GM12872 (cell line): ENCODE measurements at regions not wholly inside any gene's neighbourhood (a gene's known extent, or its start where the extent isn't known, plus 50 kb on each side); places are given as distances from the start of the nearest gene placed in this dataset.

Source experiments
- TF ChIP-seq, protein P1 (sequence below): IDR thresholded peaks from 3 replicates; pipeline ENCODE4 v1.5.1; 2011; ENCODE audit warnings: low read depth, mild to moderate bottlenecking, low read length, moderate library complexity; ENCODE audit not compliant: insufficient read depth

GRCh38 chrX:149121206-149121920 is 383.7 kb downstream of the IDS start:
- TF ChIP-seq, protein P1, sequence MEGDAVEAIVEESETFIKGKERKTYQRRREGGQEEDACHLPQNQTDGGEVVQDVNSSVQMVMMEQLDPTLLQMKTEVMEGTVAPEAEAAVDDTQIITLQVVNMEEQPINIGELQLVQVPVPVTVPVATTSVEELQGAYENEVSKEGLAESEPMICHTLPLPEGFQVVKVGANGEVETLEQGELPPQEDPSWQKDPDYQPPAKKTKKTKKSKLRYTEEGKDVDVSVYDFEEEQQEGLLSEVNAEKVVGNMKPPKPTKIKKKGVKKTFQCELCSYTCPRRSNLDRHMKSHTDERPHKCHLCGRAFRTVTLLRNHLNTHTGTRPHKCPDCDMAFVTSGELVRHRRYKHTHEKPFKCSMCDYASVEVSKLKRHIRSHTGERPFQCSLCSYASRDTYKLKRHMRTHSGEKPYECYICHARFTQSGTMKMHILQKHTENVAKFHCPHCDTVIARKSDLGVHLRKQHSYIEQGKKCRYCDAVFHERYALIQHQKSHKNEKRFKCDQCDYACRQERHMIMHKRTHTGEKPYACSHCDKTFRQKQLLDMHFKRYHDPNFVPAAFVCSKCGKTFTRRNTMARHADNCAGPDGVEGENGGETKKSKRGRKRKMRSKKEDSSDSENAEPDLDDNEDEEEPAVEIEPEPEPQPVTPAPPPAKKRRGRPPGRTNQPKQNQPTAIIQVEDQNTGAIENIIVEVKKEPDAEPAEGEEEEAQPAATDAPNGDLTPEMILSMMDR, result no peak

- TF ChIP-seq, protein P1, result no peak
Observed at GRCh38 chrX:149120459-149120858, 384.6 kb downstream of the IDS start.

DNA sequence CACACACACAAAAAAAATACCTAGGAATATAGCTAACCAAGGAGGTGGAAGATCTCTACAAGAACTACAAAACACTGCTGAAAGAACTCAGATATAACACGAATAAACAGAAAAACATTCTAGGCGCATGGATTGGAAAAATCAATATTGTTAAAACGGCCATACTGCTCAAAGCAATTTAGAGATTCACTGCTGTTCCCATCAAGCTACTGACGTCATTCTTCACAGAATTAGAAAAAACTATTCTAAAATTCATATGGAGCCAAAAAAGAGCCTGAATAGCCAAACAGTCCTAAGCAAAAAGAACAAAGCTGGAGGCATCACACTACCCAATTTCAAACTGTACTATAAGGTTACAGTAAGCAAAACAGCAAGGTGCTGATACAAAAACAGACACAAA is 390.2 kb downstream of the IDS start:
- TF ChIP-seq, protein P1, result no peak

DNA sequence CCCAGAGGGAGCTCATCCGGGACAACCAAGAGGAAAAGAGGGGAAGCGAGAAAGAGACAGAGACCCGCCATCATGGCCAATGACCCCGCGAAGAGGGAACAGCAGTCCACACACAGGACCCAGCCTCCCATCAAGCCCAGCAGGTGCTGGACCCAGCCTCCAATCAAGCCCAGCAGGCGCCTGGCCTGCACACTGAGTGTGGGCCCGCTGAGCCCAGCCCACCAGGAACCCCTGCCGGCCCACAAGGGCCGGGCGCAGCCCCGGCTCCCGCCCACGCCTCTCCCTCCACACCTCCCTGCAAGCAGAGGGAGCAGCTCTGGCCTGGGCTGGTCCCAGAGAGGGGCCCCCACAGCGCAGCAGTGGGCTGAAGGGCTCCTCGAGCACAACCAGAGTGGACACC is 391.1 kb downstream of the IDS start:
- TF ChIP-seq, protein P1, result no peak

- TF ChIP-seq, protein P1, result no peak
Observed at GRCh38 chrX:149097786-149098185, 407.3 kb downstream of the IDS start.

- TF ChIP-seq, protein P1, result no peak
Observed at GRCh38 chrX:149092179-149092578, 412.9 kb downstream of the IDS start.

DNA sequence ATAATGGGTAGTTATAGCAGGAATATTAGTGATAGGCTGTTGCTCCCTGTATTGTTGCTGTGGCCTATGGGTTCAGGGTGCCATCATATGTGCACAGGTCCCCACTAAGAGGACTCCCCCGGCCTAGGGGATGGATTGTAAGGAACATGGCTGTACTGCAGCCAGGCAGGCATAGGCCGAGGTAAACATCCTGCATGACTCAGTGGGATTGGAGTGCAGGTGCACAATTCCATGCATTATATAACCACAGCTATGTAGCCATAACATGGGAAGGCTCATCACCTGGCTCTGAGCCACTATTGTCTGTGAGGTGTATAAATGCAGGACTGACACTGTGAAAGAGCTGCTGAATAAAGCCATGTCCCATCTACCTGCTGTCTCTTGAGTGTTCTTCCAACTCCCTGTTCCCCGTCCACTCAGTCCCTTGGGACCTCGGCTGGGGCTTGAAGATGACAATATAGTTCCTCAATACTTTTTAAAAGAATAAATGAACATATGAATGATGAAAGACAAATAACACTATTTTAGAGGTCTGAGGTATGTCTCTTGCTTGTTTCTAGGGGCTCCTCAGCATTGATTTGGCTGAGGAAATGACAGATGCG is 425.2 kb downstream of the IDS start:
- TF ChIP-seq, protein P1, result no peak
